ENCODE measurements at regions not wholly inside any gene's neighbourhood (a gene's known extent, or its start where the extent isn't known, plus 50 kb on each side); places are given as distances from the start of the nearest gene placed in this dataset.
"Not testable (repeated sequence)": the region's sequence is repeated elsewhere in the genome, so short reads cannot be mapped to it uniquely, and the experiment has no call there.

DNA sequence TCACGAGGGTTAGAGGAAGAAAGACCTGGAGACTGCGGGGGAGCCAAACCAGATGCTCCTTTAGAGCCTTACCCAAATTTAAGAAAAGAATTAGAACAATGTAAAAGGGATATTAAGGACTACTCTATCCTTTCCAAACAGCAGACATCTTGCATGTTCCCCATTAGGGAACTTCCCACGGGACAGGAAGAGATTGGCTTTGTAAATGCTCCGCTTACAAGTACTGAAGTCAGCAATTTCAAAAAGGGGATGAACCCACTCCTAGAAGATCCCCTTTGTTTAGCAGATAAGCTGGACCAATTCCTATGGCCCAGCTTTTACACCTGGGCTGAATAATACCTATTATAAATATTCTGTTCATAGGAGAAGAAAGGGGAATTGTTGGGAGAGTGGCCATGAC, 74.2 kb downstream of the APOBEC1 start:
- in situ Hi-C loops (cut with HindIII; ENCODE audit: low sequenced_read_pairs) = no loop called here
- no peak overlapping the region for H3K4me3 ChIP-seq (ENCODE audit: low read depth, low read length)
- DNase-seq (ENCODE audit: low read depth, low spot score) = no peak
- TF ChIP-seq, protein P1, sequence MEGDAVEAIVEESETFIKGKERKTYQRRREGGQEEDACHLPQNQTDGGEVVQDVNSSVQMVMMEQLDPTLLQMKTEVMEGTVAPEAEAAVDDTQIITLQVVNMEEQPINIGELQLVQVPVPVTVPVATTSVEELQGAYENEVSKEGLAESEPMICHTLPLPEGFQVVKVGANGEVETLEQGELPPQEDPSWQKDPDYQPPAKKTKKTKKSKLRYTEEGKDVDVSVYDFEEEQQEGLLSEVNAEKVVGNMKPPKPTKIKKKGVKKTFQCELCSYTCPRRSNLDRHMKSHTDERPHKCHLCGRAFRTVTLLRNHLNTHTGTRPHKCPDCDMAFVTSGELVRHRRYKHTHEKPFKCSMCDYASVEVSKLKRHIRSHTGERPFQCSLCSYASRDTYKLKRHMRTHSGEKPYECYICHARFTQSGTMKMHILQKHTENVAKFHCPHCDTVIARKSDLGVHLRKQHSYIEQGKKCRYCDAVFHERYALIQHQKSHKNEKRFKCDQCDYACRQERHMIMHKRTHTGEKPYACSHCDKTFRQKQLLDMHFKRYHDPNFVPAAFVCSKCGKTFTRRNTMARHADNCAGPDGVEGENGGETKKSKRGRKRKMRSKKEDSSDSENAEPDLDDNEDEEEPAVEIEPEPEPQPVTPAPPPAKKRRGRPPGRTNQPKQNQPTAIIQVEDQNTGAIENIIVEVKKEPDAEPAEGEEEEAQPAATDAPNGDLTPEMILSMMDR (IDR thresholded peaks at IDR 0.05; ENCODE audit: low read depth, low read length) = no peak

- in situ Hi-C loops (cut with HindIII; ENCODE audit: low sequenced_read_pairs); DNase-seq (ENCODE audit: low read depth, low spot score); H3K4me3 ChIP-seq (ENCODE audit: low read depth, low read length): not testable (repeated sequence)
Observed at GRCh38 chr12:7590085-7590484, 75.6 kb downstream of the APOBEC1 start.

GRCh38 chr12:7588742-7589329, 76.9 kb downstream of the APOBEC1 start:
- in situ Hi-C loops (cut with HindIII; ENCODE audit: low sequenced_read_pairs); H3K4me3 ChIP-seq (ENCODE audit: low read depth, low read length): not testable (repeated sequence)
- TF ChIP-seq, protein P1 (IDR thresholded peaks at IDR 0.05; ENCODE audit: low read depth, low read length) = peak; percentile 56
- DNase-seq (ENCODE audit: low read depth, low spot score) = peak; percentile 27

GRCh38 chr12:7584137-7584536, 80.6 kb upstream of the CD163 start:
- in situ Hi-C loops (cut with HindIII; ENCODE audit: low sequenced_read_pairs); H3K4me3 ChIP-seq (ENCODE audit: low read depth, low read length); DNase-seq (ENCODE audit: low read depth, low spot score): not testable (repeated sequence)

DNA sequence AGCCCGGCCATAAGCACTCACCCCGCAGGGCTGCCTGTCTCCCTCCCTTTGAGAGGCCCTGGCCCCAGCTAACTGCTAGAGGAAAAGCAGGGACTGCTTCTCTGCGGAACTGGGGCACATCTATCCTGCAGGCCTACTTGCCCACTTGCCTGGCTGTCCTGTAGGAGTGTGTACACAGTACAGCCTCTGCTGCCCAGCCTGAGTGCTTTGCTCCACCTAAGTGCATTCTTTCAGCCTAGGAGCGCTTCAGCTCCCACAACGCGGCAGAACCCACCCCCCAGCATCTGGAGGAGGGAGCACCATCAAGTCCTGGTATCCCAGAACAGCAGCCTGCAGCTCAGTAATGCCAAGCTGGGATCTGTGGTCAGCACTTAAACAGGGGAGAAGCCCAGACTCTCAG, 79.9 kb upstream of the CD163 start:
- in situ Hi-C loops (cut with HindIII; ENCODE audit: low sequenced_read_pairs) = no loop called here
- TF ChIP-seq, protein P1 (IDR thresholded peaks at IDR 0.05; ENCODE audit: low read depth, low read length) = no peak
- H3K4me3 ChIP-seq (ENCODE audit: low read depth, low read length) = no peak overlapping the region
- DNase-seq (ENCODE audit: low read depth, low spot score) = no peak

GRCh38 chr12:7582796-7583195, 79.2 kb upstream of the CD163 start:
- DNase-seq (ENCODE audit: low read depth, low spot score) = no peak
- TF ChIP-seq, protein P1 (IDR thresholded peaks at IDR 0.05; ENCODE audit: low read depth, low read length) = no peak
- H3K4me3 ChIP-seq (ENCODE audit: low read depth, low read length) = no peak overlapping the region
- in situ Hi-C loops (cut with HindIII; ENCODE audit: low sequenced_read_pairs) = no loop called here

DNA sequence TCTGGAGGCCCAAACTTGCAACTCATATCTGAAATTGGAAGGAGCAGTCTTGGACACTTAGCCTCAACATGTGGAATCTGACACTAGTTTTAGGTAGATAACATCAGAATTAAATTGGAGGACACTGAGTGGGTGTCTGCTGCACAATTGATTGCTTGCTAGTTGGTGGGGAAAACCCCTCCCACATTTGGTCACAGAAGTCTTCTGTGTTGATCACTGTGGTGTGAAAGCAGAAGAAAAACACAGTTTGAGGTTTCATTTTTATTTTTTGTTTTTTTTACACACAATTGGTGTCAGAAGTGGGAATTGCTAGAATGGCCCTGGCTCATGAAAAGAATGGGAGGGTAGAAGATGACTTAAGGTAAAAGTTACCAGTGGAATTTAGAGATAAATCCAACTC, 78.0 kb upstream of the CD163 start:
- H3K4me3 ChIP-seq (ENCODE audit: low read depth, low read length) = no peak overlapping the region
- DNase-seq (ENCODE audit: low read depth, low spot score) = no peak
- TF ChIP-seq, protein P1 (IDR thresholded peaks at IDR 0.05; ENCODE audit: low read depth, low read length) = no peak
- in situ Hi-C loops (cut with HindIII; ENCODE audit: low sequenced_read_pairs) = no loop called here

DNA sequence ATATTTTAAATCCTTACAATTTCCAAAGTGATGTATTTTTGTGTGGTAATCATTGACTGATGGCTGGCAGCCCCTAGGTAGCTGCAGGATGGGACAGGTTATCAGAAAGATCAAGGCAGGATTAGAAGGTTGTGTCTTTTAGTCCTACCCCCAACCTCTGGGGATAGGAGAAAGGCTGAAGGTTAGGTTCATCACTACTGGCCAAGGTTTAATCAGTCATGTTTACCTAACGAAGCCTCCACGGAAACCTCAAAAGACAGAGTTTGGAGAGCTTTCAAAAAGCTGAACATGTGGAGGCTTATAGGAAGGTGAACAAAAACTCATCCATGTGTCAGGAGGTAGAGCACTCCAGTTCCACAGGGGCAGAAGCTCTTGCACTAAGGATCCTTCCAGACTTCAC, 77.5 kb upstream of the CD163 start:
- H3K4me3 ChIP-seq (ENCODE audit: low read depth, low read length) = no peak overlapping the region
- TF ChIP-seq, protein P1 (IDR thresholded peaks at IDR 0.05; ENCODE audit: low read depth, low read length) = no peak
- no peak for DNase-seq (ENCODE audit: low read depth, low spot score)
- in situ Hi-C loops (cut with HindIII; ENCODE audit: low sequenced_read_pairs) = no loop called here
